Inferior parietal cortex (tissue), 1 donor: ENCODE measurements at regions not wholly inside any gene's neighbourhood (a gene's known extent, or its start where the extent isn't known, plus 50 kb on each side); places are given as distances from the start of the nearest gene placed in this dataset.

Source experiments
- DNase-seq: peaks from one replicate; pipeline ENCODE4 v3.0.0-alpha.2; 2016; ENCODE audit errors: extremely low spot score

DNA sequence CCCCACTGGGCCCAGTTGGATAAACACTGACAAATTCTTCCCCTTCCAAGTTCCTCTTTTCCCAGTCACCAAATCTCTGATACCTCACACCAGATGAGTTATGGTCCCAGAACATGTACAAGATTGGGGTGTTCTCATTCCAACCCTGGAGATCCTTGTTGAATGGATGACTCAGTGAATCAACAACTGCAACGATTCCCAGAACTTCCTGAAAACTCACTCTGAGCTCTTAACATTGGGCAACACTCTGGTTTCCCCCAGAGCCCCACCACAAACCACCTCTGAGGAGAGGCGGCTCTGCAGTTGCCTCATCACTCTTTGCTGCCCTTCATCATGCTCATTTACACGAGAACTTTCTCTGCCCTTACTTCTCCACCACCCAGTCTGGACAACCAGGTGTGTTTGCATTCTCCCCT lies 115.2 kb downstream of the MRPL14 start:
- no peak for DNase-seq

DNA sequence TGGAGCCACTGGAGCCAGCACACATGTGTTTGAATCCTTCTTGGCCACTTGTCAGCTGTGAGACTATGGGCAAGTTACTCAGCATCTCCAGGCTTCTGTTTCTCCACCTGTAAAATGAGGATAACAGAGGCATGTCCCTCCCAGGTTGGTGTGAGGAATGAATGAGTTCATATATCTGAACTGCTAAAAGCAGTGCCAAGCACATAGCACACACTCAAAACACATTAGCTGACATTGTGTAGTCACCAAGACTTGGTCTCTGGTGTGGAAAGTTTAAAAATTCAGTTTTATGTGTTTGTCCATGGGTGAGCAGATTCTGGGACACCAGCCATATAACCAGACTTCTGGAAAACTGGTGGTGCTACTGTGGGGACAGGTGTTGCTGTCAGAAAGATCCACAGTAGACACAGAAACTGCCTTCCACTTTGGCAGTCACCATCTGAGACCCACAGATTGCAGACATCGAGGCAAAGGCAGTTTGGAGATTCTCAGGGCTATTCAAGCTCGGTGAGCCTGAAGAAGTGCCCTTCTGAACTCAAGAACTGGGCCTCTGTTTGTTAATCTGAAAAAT lies 115.8 kb downstream of the MRPL14 start:
- no peak for DNase-seq

DNA sequence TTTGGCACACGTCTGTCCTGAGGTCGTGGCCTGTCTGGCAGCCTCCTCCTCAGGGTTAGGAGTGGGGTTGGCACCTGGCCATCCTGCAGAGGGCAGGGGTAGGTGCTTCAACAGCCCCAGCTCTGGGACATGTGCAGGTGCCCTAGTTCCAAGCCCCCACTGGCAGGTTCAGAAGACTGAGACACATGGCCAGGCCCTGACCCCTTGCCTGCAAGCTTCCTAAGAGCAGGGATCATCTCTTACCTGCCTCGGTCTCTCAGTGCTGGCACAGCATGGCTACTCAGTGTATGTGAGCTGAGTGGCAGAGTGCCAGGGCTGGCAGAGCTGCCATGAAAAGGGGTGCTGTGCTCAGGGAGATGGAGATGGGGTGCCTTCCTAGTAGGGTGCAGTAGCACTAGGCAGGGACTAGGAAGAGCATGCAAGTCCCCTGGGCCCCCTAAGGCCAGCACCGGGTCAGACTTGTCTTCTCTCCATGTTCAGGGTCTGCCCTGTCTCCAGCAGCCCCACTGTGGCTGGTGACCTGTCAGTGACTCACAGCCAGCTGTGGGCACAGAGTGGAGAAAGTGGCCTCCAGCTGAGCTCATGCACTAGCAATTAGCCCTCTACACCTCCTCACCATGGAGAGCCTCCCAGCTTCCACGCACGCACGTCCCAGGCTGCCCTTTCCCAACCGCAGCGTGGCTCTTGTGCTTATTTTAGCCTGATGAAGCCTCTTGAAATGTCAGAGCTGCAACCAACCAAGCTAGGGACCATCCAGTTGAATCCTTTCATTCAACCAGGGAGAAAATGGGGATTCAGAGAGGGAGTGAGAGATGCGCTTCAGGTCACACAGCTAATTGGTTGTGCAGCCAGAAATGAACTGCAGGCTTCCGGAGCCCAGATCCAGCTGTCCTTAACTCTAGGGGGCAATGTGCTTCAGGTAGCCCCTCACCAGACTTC lies 116.6 kb downstream of the MRPL14 start:
- no peak for DNase-seq

- no peak for DNase-seq
These were observed 117.6 kb downstream of the MRPL14 start for GRCh38 chr6:44009425-44010321.

DNA sequence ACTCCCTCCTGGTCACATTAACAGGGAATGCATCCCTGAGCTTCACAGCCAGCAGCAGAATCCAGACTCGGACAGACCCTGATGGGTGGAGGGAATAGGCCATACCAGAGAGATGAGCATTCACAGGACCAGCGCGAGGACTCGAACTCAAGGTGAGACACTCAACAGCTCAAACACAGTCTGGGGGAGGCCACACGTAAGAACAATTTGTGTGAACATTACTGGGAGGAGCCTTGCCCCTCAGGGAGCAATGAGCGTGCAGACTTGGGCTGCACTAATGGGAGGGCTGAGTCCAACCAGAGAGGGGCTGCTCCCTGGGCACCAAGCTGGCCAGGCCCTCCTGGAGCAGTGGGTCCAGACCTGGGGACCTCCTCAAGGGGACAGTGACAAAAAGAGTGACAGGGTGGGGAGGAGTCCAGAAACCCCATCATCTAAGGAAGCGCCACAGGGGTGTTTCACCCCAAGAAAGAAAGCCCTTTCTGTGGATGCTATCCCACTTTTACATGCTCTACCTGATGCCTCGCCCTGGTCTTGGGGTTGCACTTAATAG lies 118.4 kb downstream of the MRPL14 start:
- no peak for DNase-seq

DNA sequence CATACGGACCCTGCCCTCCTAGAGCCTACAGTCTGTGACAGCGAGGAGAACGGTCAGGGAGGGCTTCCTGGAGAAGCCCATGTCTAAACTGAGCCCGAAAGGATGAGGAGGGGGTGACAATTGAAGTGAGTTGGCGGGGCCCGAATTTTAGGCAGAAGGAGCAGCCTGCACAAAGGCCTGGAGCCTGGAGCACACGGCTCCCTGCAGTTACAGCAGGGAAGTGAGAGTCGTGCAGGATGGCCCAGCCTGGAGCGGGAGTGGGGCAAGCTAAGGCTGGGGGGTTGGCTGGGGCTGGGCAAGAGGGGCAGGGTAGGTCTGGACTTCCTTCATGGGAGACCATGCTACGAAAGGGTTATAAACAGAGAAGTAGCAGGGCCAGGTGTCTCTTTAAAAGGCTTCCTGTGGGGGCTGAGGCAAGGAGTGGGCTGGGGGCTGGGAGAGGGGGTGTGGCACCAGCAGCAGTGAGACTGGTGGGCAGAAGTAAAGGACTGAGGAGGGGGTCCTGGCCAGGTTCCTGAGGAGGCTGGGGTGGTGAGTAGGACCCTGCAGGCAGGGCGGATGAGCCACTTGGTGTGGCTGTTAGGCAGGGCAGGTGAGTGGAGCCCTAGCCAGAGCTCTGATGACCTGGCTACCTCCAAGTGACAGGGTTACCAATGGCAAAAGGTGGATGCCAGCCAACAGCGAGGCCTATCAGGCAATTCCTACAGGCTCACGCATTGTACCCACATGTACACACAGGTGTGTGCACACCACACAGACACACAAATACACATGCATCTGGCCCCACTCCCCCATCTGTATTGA lies 119.2 kb downstream of the MRPL14 start:
- DNase-seq, result no peak

GRCh38 chr6:44006872-44007303 lies 120.4 kb downstream of the MRPL14 start:
- DNase-seq, result no peak

GRCh38 chr6:44006123-44006871 lies 121.0 kb downstream of the MRPL14 start:
- no peak for DNase-seq

DNA sequence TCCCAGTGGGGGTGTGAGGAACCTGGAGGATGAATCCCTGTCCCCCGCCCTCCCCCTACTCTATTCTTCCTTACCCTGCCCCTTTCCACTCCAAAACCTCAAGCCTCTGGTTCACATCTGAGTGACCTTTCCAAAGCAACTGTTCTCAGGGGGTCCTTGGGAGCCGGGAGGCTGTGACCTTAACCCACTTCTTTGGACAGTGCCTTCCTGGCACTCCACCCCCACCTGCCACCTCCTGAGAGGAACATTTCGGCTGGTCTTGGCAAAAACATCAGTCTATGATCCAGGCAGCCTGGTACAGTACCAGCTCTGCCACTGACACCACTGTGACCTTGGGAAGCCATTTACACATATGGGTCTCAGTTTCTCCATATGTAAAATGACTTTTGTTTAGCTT lies 121.7 kb downstream of the MRPL14 start:
- no peak for DNase-seq

DNA sequence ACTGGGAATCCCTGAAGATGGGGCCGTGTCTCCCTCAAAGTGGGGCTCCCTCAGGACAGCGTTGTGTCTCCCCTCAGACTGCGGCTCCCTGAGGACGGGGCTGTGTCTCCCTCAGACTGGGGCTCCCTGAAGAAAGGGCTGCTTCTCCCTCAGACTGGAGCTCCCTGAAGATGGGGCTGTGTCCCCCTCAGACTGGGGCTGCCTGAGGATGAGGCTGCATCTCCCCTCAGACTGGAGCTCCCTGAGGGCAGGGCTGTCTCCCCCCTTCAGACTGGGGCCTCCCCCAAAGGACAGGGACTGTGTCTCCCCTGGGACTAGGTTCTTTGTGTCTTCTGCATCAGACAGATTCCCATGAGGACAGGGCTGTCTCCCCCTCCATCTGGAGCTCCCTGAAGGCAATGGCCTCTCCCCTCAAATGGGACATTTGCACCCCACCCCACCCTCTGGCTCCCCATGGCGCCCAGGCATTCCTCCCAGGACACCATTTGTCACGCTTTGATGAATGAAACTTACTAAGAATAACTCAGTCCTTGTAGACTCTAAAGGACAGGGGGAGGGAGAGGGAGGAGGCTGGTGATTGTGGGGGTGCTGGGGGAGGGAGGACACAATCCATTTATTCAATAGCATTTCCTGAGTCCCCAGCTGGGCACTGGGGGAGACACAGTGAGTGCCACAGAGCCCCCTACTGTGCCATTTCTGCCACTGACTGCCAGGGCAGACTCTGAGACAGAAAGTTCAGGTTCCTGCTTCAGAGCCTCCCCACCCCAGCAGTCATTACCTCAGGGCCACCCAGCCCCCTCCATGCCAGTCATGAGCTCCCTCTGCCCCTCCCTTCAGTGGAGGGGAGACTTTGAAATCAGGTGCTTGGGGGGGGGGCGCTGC lies 122.4 kb downstream of the MRPL14 start:
- no peak for DNase-seq

GRCh38 chr6:44004136-44004535 lies 123.1 kb downstream of the MRPL14 start:
- no peak for DNase-seq

DNA sequence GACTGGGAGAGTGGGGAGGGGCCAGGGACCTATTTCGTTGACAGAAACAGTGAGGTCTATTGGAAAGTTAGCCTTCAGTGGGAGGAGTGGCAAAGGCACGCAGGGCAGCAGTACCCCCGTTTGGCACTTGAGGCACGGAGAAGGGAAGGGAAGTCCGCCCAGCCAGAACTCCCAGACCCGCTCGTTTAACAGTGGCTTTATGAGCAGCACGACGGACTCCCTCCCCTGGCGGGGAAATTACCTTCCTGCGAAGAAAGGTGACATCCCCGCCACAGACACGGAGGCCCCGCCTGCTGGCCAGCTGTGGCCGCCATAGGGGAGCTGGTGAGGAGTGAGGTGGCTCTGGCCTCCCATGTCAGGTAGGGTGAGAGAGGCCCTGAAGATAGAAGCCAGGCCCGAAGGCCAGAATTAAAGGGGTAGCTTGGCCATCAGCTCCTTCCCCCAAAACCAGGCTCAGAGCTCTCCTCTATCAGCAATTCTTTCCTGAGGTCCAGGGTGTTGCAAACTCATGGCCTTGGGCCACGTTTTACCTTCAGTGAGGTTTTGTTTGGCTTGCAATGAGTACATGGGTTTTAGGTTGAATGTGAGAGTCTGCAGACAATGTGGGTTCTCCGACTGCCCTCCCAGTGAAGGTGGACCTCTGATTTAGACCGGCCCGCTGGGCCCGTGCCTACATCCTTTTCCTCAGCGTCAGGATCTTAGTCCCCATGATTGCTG lies 123.7 kb downstream of the MRPL14 start:
- no peak for DNase-seq

DNA sequence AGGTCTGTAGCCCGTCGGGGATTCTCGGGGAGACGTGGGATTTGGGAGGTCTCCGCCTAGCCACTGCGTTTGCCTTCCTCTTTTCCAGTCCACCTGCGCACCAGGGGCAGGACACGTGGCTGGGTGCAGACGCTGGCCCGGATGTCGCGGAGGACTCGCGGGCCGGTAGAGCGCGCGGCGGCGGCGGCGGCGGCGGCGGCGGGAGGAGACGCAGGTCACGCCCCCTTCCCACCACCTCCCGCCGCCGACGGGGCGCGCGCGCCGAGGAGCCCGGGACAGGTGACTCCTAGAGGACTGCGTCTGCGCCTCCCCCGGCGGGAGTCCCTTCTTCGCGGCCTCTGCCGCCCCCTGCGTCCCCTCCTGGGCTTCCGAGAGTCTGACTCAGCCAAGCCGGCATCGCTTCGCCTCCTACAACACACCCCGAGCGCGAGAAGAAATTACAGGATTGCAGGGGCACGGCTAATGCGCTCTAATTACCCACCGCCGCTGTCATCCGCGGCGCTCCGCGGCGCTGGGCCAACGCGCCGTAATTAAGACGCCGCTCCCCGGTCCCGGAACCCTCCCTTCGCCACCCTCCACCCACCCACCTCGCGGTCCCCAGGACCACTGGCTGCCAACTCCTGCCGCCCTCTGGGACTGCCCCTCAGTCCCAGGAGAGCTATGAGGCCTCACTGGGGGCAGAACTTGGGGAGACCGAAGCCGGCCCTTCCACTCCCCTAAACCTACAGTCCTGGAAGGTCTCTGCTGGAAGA lies 124.5 kb downstream of the MRPL14 start:
- DNase-seq, result no peak

DNA sequence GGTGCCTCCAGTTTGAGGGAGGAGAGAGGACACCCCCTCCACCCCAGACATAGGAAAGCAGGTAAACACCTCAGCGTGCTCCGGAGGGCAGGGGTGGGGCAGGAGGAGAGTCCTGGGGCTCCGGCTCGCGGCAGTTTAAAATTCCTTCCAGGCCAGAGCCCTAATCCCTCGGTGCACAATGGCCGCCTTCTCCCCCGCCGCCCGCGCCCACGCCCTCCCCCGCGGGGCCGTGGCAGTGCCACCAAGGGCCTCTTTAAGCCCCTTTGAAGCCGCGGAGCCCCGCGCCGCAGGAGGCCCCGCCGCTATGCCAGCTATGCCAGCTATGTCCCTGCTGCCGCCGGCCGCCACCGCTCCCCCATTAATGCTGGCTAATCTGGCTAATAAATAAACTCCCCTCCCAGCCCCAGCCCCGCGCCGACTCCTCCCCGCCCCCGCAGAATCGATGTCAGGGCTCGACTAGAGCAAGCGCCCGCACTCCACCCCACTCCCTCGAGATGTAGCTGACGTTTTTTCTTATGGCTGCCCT lies 125.1 kb downstream of the MRPL14 start:
- DNase-seq, result no peak

- no peak for DNase-seq
These were observed 125.8 kb downstream of the MRPL14 start for GRCh38 chr6:44001318-44002066.

DNA sequence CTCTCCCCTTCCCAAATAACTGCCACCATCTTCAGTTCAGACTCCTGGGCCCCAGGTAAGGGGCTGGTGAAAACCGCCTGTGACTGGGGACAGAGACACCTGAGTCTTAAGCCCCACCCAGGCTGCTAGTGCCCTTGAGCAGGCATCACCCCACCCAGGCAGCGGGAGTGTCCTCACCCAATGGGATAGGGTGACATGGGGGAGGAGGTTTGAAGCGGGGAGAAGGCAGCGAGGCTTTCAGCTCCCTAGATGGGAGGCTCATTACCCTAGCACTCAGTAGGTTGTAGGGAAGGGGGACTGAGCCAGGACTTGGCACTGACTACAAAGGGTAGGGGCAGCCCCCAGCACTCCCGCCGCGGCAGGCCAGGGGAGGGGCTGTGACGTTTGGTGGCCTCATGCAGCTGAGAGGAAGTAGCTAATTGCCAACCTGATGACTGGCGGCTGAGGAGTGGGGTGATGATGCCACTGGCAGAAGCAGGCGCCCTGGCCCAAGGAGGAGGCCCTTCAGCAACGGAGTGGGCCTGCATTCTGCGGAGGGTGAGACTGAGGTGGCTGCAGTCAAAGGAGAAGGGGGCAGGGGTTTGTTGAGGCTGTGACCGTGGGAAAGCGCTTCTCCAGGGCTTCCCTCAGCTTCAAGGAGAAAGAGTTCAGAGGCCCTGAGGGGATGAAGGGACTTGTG lies 126.9 kb downstream of the MRPL14 start:
- DNase-seq, result no peak
